Cardiac muscle cell (in vitro differentiated cells and primary cell): ENCODE measurements at regions not wholly inside any gene's neighbourhood (a gene's known extent, or its start where the extent isn't known, plus 50 kb on each side); places are given as distances from the start of the nearest gene placed in this dataset.

Source experiments
- DNase-seq, 2 donors: peaks; one replicate each; pipeline versions ENCODE4 v3.0.0 to v3.0.0-alpha.2; 2010 to 2017; ENCODE audit warnings: low read depth in 1 of 2, low spot score in 1 of 2
- H3K27ac ChIP-seq: fragments of 200-600 bp; sonication (generic); 2 replicates; pipeline ENCODE4 v1.5.1; 2016
- H3K27me3 ChIP-seq: fragments of 200-600 bp; sonication (generic); 2 replicates; pipeline ENCODE4 v1.6.0; 2016; ENCODE audit warnings: control low read depth
- H3K36me3 ChIP-seq: fragments of 200-600 bp; sonication (generic); 2 replicates; pipeline ENCODE4 v1.5.1; 2016; ENCODE audit warnings: control low read depth
- H3K4me1 ChIP-seq: fragments of 200-600 bp; sonication (generic); 2 replicates; pipeline ENCODE4 v1.8.1; 2017; ENCODE audit warnings: low read depth, mild to moderate bottlenecking, mixed run types
- H3K4me3 ChIP-seq: fragments of 200-600 bp; sonication (generic); 2 replicates; pipeline ENCODE4 v1.5.1; 2016; ENCODE audit warnings: mild to moderate bottlenecking
- H3K9me3 ChIP-seq: fragments of 200-600 bp; sonication (generic); 2 replicates; pipeline ENCODE4 v1.5.1; 2017; ENCODE audit warnings: low read depth, mild to moderate bottlenecking, control low read depth
- CTCF ChIP-seq: IDR thresholded peaks from 2 replicates; pipeline ENCODE4 v1.5.1; 2012; ENCODE audit warnings: low read depth, mild to moderate bottlenecking, low read length

- Histone ChIP-seq H3K27ac (no peak overlapping the region), H3K27me3 (no peaks in the 10 kb centered on the region), H3K36me3 (no peaks in the 10 kb centered on the region), H3K4me1 (no peaks in the 10 kb centered on the region), H3K9me3 (no peaks in the 10 kb centered on the region), H3K4me3 (no peak overlapping the region)
- DNase-seq = no peak
- TF ChIP-seq CTCF = no peak
Measured at GRCh38 chr10:124227055-124227975, 133.9 kb upstream of the CHST15 start.

GRCh38 chr10:124226271-124227054 is 133.1 kb upstream of the CHST15 start:
- Histone ChIP-seq H3K36me3 (no peaks in the 10 kb centered on the region), H3K4me3 (no peak overlapping the region), H3K4me1 (peaks cover 5% of the 10 kb centered on the region), H3K9me3 (no peaks in the 10 kb centered on the region), H3K27me3 (no peaks in the 10 kb centered on the region), H3K27ac (no peak overlapping the region)
- TF ChIP-seq CTCF = no peak
- no peak for DNase-seq

- H3K36me3 ChIP-seq = no peaks in the 10 kb centered on the region
- H3K27ac ChIP-seq = no peak overlapping the region
- no peak for TF ChIP-seq CTCF
Measured at GRCh38 chr10:124225467-124226270, 132.3 kb upstream of the CHST15 start.

GRCh38 chr10:124225029-124225466 is 131.7 kb upstream of the CHST15 start:
- no peak for TF ChIP-seq CTCF
- Histone ChIP-seq H3K27ac (no peak overlapping the region), H3K27me3 (no peaks in the 10 kb centered on the region), H3K9me3 (no peaks in the 10 kb centered on the region), H3K4me1 (peaks cover 6% of the 10 kb centered on the region), H3K36me3 (no peaks in the 10 kb centered on the region), H3K4me3 (no peak overlapping the region)
- DNase-seq = no peak

More at GRCh38 chr10:124225467-124226270, 132.3 kb upstream of the CHST15 start:
- no peak overlapping the region for H3K4me3 ChIP-seq
- H3K27me3 ChIP-seq = no peaks in the 10 kb centered on the region
- no peak for DNase-seq
- H3K9me3 ChIP-seq = no peaks in the 10 kb centered on the region
- peaks cover 6% of the 10 kb centered on the region for H3K4me1 ChIP-seq
